HepG2 (cell line): ENCODE measurements at regions not wholly inside any gene's neighbourhood (a gene's known extent, or its start where the extent isn't known, plus 50 kb on each side); places are given as distances from the start of the nearest gene placed in this dataset.

Source experiments
- AFF4 ChIP-seq: sonication (generic); formaldehyde crosslinking; IDR thresholded peaks from 2 replicates; pipeline ENCODE4 v1.4.0; 2020; ENCODE audit warnings: missing genetic modification reagents
- CBX1 ChIP-seq: IDR thresholded peaks from one replicate; pipeline ENCODE4 v1.6.1; 2016; ENCODE audit warnings: antibody characterized with exemption, low read depth
- FOXA3 ChIP-seq: IDR thresholded peaks from 2 replicates; pipeline ENCODE4 v1.6.1; 2016; ENCODE audit warnings: missing genetic modification reagents, missing compliant biosample characterization
- KAT8 ChIP-seq: IDR thresholded peaks from 2 replicates; pipeline ENCODE4 v1.6.1; 2016; ENCODE audit warnings: missing genetic modification reagents, missing compliant biosample characterization
- KDM2A ChIP-seq: sonication (generic); formaldehyde crosslinking; IDR thresholded peaks from 2 replicates; pipeline ENCODE4 v1.4.0; 2020; ENCODE audit warnings: low read depth, missing genetic modification reagents, borderline replicate concordance
- KLF16 ChIP-seq, 2 experiments: sonication (generic) in 1 of 2; formaldehyde crosslinking in 1 of 2; IDR thresholded peaks; 2 replicates each; pipeline versions ENCODE4 v1.6.1 to v1.8.0; 2016 to 2023; ENCODE audit warnings: missing genetic modification reagents in 2 of 2, missing compliant biosample characterization in 1 of 2
- MIER2 ChIP-seq: IDR thresholded peaks from 2 replicates; pipeline ENCODE4 v1.6.1; 2016; ENCODE audit warnings: missing biosample characterization, missing genetic modification reagents
- NFIC ChIP-seq: IDR thresholded peaks from 2 replicates; pipeline ENCODE4 v1.6.1; 2012; ENCODE audit warnings: mild to moderate bottlenecking, low read length, inconsistent platforms
- PHF8 ChIP-seq: sonication (generic); formaldehyde crosslinking; IDR thresholded peaks from 2 replicates; pipeline ENCODE4 v1.5.0; 2020; ENCODE audit warnings: missing genetic modification reagents
- RAD21 ChIP-seq: fragments of 450-650 bp; formaldehyde crosslinking; IDR thresholded peaks from 2 replicates; pipeline ENCODE4 v1.5.0; 2020; ENCODE audit warnings: mild to moderate bottlenecking
- SIN3A ChIP-seq: IDR thresholded peaks from 2 replicates; pipeline ENCODE4 v1.6.1; 2011; ENCODE audit warnings: low read depth, mild to moderate bottlenecking, control low read depth, low read length, borderline replicate concordance
- SIX1 ChIP-seq: sonication (generic); formaldehyde crosslinking; IDR thresholded peaks from 2 replicates; pipeline ENCODE4 v1.4.0; 2020; ENCODE audit warnings: missing genetic modification reagents, borderline replicate concordance
- SMAD3 ChIP-seq: sonication (generic); formaldehyde crosslinking; IDR thresholded peaks from 2 replicates; pipeline ENCODE4 v1.4.0; 2020; ENCODE audit warnings: missing genetic modification reagents
- ZNF143 ChIP-seq: sonication (generic); formaldehyde crosslinking; IDR thresholded peaks from 2 replicates; pipeline ENCODE4 v1.4.0; 2020; ENCODE audit warnings: missing genetic modification reagents
- ZNF281 ChIP-seq: sonication (generic); formaldehyde crosslinking; IDR thresholded peaks from 2 replicates; pipeline ENCODE4 v1.4.0; 2020; ENCODE audit warnings: missing genetic modification reagents, borderline replicate concordance
- TF ChIP-seq, protein P1 (sequence below): sonication (generic); formaldehyde crosslinking; IDR thresholded peaks from 2 replicates; pipeline ENCODE4 v1.4.0; 2020; ENCODE audit warnings: missing genetic modification reagents
- TF ChIP-seq, protein P2 (sequence below): IDR thresholded peaks from 2 replicates; pipeline ENCODE4 v1.6.1; 2016; ENCODE audit warnings: missing compliant biosample characterization, missing genetic modification reagents, borderline replicate concordance

DNA sequence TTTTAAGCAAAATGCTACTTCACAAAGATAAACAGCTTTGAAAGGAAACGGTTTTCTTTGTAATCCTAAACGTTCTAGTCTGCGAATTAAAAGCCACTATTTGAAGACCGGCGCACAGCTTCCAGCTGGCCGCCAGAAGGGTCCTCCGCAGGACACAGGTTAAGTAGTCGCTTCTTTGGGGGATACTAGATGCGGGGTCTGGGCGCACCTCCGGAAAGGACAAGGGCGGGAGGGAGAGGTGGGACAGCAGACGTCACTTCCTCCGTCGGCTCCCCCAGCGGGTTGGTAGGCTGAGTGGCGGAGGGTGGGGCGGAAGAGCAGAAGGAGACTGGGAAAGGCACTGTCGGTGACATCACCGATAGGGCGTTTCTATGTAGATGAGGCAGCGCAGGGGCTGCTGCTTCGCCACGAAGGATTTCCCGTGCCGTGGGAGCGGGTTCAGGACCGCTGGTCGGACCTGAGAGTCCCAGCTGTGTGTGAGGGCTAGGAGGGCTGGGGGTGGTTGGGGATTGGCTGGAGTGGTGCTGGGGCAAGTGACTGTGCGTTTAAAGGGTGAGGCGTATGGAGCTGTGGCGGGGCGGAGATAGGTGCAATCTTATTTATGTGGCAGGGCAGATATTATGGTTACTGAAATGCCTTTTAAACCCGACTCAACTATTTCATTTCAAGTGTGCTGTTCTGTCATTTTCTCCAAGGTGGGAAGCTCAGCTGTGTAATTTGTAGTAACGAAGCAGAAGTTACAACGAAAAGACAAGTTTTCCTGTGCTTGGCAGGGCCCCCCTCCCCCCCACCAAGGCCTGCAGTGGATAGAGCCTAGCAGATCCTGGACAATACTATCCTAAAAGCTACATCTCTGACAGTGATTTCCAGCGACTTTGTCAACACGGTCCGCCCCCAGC, 158.3 kb upstream of the NOTCH2NLA start (continued):
- TF ChIP-seq, protein P1, sequence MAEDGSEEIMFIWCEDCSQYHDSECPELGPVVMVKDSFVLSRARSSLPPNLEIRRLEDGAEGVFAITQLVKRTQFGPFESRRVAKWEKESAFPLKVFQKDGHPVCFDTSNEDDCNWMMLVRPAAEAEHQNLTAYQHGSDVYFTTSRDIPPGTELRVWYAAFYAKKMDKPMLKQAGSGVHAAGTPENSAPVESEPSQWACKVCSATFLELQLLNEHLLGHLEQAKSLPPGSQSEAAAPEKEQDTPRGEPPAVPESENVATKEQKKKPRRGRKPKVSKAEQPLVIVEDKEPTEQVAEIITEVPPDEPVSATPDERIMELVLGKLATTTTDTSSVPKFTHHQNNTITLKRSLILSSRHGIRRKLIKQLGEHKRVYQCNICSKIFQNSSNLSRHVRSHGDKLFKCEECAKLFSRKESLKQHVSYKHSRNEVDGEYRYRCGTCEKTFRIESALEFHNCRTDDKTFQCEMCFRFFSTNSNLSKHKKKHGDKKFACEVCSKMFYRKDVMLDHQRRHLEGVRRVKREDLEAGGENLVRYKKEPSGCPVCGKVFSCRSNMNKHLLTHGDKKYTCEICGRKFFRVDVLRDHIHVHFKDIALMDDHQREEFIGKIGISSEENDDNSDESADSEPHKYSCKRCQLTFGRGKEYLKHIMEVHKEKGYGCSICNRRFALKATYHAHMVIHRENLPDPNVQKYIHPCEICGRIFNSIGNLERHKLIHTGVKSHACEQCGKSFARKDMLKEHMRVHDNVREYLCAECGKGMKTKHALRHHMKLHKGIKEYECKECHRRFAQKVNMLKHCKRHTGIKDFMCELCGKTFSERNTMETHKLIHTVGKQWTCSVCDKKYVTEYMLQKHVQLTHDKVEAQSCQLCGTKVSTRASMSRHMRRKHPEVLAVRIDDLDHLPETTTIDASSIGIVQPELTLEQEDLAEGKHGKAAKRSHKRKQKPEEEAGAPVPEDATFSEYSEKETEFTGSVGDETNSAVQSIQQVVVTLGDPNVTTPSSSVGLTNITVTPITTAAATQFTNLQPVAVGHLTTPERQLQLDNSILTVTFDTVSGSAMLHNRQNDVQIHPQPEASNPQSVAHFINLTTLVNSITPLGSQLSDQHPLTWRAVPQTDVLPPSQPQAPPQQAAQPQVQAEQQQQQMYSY (CRISPR knock-in tag), result peak; percentile 42; the same call in 1 of the 2 replicates
- TF ChIP-seq ZNF281 (CRISPR knock-in tag) (peak; percentile 76), SIN3A (peak; percentile 87; the same call in 1 of the 2 replicates), KAT8 (CRISPR knock-in tag) (peak; percentile 52; the same call in 1 of the 2 replicates), MIER2 (CRISPR knock-in tag) (peak; percentile 72; the same call in 1 of the 2 replicates), SIX1 (CRISPR knock-in tag) (peak; percentile 64; the same call in 1 of the 2 replicates), RAD21 (CRISPR knock-in tag) (0 out of 2 replicates have a peak, but pooled peaks have one; percentile 24), KLF16 (CRISPR knock-in tag; IDR thresholded peaks at IDR 0.05) (peak in 1 of 2 experiments; percentile 74; a peak in 2 of 4 replicates), AFF4 (CRISPR knock-in tag) (peak; percentile 90), CBX1 (peak; percentile 99), NFIC (peak; percentile 76), KDM2A (CRISPR knock-in tag) (peak; percentile 19; the same call in 1 of the 2 replicates), FOXA3 (CRISPR knock-in tag) (peak; percentile 62), PHF8 (peak; percentile 52), SMAD3 (CRISPR knock-in tag) (0 out of 2 replicates have a peak, but pooled peaks have one; percentile 57), ZNF143 (peak; percentile 83)
- TF ChIP-seq, protein P2, sequence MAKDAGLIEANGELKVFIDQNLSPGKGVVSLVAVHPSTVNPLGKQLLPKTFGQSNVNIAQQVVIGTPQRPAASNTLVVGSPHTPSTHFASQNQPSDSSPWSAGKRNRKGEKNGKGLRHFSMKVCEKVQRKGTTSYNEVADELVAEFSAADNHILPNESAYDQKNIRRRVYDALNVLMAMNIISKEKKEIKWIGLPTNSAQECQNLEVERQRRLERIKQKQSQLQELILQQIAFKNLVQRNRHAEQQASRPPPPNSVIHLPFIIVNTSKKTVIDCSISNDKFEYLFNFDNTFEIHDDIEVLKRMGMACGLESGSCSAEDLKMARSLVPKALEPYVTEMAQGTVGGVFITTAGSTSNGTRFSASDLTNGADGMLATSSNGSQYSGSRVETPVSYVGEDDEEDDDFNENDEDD (CRISPR knock-in tag), result peak; percentile 34; the same call in 1 of the 2 replicates
